Uterus (tissue), 2 donors: ENCODE measurements at regions not wholly inside any gene's neighbourhood (a gene's known extent, or its start where the extent isn't known, plus 50 kb on each side); places are given as distances from the start of the nearest gene placed in this dataset.

Experiments
- POLR2A ChIP-seq, 2 donors: fragments of 450-650 bp; IDR thresholded peaks; one replicate each; pipeline ENCODE4 v1.6.1; 2016; ENCODE audit warnings: antibody characterized with exemption in 2 of 2, mild to moderate bottlenecking in 1 of 2, moderate library complexity in 1 of 2
- TF ChIP-seq, protein P1 (sequence below), 4 experiments: fragments of 200-600 bp in 2 of 4; fragments of 450-650 bp in 2 of 4; sonication (generic) in 2 of 4; IDR thresholded peaks; one replicate each; pipeline ENCODE4 v1.5.1; 2016 to 2019; ENCODE audit warnings: antibody characterized with exemption in 4 of 4, mild to moderate bottlenecking in 2 of 4, moderate library complexity in 1 of 4

DNA sequence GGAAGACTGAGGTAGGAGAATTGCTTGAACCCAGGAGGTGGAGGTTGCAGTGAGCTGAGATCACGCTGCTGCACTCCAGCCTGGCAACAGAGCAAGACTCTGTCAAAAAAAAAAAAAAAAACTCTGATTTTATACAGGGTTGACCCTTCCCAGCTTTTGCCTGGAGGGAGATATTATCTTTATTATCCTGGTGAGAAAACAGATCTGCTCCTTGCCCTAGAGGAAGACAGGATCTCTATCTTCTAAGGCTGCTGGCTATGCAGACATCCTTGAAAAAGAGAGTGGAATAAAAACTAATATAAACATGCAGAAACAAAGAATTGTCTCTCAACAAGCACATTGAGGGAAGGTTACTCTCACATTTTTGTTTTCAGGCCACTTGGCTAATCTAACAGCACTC lies 1503.4 kb upstream of the WWC1 start:
- TF ChIP-seq, protein P1, sequence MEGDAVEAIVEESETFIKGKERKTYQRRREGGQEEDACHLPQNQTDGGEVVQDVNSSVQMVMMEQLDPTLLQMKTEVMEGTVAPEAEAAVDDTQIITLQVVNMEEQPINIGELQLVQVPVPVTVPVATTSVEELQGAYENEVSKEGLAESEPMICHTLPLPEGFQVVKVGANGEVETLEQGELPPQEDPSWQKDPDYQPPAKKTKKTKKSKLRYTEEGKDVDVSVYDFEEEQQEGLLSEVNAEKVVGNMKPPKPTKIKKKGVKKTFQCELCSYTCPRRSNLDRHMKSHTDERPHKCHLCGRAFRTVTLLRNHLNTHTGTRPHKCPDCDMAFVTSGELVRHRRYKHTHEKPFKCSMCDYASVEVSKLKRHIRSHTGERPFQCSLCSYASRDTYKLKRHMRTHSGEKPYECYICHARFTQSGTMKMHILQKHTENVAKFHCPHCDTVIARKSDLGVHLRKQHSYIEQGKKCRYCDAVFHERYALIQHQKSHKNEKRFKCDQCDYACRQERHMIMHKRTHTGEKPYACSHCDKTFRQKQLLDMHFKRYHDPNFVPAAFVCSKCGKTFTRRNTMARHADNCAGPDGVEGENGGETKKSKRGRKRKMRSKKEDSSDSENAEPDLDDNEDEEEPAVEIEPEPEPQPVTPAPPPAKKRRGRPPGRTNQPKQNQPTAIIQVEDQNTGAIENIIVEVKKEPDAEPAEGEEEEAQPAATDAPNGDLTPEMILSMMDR (IDR thresholded peaks at IDR 0.05), result no peak
- no peak for TF ChIP-seq POLR2A (IDR thresholded peaks at IDR 0.05)
